Stimulated activated CD4-positive, alpha-beta T cell treated with anti-CD3 and anti-CD28 coated beads, TNF-alpha, amount 100 ng/mL, for 4 hours (primary cell): ENCODE measurements at regions not wholly inside any gene's neighbourhood (a gene's known extent, or its start where the extent isn't known, plus 50 kb on each side); places are given as distances from the start of the nearest gene placed in this dataset.
A peak's percentile ranks its signal among the peaks of the same experiment; 100 is the strongest.

ENCODE experiments used
- DNase-seq, 3 experiments: peaks; one replicate each; pipeline ENCODE4 v3.0.0-alpha.2; 2020; ENCODE audit warnings: low read depth in 3 of 3

DNA sequence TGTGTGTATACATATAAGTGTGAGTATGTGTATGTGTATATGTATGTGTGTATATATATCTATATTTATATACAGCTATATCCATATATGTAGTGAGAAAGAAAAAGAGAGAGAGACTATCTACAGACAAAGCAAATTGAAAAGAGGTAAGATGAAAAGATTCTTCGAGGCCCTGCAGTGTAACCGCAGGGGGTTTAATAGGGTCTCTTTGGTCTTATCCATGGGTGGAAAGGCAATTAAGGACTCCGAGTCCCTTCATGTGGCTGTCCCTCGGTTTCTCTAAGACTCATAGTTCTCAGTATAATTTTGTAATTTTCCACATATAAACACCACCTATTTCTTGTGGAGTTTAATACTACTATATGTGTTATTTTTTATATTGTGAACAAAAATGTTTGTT lies 50.6 kb upstream of the JAZF1 start:
- no peak for DNase-seq

DNA sequence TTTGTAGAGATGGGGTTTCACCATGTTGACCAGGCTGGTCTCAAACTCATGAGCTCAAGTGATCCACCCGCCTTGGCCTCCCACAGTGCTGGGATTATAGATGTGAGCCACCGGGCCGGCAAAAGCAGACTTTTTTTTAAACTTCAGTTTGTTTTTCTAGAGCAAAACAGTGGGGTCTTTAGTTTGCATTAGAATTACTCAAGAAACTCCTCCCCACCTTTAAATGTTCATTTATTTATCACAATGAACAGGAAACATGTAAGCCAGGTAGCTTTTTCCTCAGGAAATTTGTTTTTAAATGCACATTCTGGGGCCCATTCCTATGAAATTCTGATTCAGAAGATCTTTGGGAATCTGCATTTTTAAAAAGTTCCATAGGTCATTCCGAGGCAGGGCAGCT lies 56.0 kb upstream of the JAZF1 start:
- DNase-seq: no peak

DNA sequence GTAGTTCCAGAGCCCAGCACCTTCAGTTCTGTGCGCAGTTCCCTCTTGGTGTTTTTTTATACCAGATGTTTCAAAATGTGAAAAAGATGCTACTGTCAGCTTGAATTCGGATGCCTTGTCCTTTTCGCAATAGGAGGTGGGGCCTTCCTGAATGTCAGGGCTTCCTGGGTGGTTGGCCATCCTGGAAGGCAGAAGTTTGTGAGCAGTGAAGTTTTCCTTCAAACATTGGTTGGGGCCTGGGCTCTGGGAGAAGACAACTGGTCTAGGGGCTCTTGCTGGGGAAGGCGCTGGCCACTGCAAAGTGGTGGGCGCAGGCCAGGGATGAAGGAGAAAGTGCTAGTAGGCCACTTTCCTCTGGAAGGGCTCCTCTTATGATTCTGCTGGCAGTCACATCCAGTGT lies 56.8 kb upstream of the JAZF1 start:
- no peak for DNase-seq

DNA sequence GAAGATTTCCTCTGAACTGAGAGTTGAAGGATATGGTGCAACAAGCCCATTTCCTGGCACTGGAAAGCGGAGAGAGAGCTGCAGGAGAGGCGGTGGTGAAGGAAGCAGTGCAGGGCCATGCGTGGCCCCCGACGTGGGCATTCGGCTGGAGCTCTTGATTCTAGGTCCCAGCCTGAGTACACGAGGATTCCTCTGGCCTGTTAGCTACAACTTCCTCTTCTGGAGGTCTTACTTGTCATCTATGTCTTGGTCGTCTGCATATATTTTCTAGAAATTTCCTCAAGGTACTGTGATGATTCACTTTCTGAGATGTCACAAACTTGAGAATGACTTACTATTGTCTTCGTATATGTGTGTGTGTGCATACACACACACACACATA lies 59.2 kb upstream of the JAZF1 start:
- no peak for DNase-seq

DNA sequence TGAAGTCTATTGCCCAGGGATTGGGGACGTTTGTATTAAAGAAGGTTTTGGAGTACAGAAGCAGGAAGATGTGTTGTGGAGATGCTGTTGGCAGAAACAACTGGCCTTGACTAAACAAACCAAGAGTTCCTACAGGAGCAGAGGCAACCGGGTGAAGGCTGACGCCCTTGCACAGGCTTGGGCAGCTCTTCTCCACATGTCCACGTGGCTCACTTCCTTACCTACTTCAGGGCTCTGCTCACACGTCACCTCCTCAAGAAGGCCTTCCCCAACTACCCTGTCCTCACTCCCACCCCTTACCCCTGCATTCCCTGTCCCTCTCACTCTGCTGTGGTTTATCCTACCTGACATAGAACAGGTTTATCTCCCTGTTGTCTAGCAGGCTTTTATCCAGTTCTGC lies 59.9 kb upstream of the JAZF1 start:
- DNase-seq: no peak

DNA sequence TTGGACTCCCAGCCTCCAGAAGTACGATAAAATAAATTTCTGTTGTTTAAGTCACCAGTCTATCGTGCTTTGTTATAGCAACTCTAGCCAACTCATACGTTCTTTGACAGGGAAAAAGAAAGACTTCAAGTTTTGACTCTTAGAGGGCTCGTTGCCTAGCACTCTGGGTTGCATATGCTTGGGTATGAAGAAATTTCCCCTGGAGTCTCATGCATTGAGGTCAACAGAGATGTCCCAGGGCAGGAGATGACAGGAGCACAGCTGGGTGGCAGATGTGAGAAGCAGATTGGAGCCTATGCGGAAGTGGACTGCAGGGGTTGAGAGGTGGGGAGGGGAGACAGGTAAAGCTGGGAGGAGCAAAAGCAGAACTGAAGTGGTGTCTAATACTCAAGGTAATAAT lies 63.3 kb upstream of the JAZF1 start:
- DNase-seq: no peak

DNA sequence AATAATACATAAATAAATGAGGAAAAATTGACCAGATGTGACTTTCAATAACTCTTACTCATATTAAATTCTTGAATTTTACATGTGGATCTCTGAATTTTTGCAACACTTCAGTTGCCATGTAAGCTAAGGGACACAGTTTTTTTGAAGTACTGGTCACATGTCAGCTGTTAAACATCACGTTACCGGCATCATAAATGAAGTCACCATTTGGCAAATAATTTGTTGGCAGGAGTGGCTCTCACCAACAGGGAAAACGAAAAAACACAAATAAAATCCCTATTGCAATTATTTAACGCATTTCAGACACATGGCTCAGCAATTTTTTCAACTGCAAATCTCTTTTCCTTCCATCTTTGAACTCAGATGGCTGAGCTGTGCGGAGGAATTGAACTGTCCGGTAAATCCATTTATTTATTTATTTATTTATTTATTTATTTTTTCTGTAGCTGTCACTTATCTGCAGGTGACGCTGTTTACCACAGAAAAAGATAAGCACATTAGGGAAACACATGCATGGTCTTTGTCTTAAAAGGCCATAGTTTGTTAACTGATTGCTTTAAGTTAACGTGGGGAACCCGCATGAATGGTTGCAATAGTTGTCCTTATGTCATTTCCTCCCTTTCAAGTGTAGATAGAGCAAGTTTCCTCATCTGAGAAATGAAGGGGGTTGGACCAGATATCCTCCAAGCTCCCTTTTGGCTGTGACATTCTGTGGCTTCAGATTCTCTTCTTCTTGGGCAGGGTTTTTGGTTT lies 64.7 kb upstream of the JAZF1 start:
- no peak for DNase-seq

DNA sequence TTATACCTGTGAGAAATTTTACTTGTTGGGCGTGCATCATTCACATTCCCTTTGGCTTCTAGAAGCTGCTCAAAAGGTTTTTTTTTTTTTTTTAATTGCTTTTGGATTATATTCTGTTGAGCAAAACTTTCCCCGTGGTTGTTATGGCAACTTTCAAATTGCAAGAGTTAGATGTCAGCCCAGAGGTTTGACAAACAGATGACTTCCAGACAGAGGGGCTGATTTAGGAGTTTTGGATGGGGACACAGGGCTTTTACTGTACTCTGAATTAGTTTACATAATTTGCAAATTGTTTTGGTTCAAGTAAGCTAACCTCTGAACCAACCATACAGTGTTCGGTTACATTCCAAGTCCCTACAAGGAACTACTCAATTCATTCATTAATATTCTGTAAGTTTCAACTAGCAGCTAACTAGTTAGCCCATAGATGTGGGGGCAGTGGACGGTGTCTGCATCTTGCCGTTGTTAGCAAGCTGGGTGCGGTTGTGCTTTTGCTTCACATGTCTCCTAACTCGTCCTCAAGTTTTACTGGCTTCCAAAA lies 66.4 kb upstream of the JAZF1 start:
- DNase-seq: no peak

DNA sequence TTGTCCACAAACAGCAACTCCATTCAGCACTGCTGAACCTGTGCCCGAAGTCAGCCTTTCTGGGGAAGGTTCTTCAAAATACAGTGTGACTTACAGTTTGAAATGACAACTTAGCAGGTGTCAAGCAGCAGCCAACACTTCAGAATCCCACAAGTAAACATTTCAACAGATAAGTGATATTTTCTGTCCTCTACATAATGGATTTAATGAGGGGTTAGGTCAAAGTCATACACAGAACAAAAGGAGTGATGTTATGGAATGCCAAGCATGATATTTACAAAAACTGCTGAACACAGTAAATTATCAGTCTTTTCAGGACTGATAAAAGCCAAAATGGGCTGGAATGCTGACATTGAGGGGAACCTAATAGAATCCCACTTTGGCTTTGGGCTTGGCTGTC lies 77.6 kb upstream of the JAZF1 start:
- no peak for DNase-seq

DNA sequence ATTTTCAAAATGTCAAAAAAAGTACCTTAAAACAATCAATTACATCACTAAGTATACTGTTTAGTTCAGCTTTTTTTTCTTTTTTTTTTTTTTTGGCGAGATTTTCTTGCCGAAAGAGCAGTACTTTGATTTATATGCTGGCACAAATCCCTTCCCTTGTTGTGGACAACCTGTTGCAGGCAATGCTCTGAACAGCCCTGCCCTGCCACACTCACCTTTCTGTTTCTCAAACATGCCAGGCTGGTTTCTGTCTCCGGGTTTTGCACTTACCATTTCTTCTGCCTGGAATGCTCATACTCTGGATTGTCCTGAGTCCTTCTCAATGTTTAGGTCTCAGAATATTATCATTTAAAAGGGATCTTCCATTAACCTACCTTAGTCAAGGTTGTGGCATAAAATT lies 80.4 kb upstream of the JAZF1 start:
- no peak for DNase-seq

DNA sequence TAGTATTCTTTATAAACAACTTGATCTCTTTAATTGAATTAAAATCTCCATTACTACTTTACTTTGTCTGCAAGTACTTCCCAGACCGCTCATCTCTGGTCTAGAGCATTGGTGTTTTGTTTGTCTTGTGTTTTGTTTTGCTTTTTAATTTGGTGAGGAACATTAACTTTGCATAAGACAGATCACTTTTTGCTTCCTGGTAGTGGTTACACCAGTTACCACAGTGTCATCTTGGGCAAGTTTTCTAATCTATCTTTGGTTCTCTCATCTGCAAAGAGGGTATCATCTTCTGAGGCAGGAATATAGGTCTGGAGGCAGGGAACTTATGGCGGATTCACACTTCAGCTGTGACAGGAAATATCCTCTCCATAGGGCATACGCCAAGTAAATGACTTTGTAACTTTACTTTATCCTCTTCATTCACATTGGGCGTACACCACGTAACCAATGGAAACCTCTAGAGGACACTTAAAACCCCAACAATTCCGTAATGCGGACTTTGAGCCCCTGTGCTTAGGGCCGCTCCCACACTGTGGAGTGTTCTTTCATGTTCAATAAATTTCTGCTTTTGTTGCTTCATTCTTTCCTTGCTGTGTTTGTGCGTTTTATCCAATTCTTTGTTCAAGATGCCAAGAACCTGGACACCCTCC lies 83.2 kb upstream of the JAZF1 start:
- DNase-seq: no peak

DNA sequence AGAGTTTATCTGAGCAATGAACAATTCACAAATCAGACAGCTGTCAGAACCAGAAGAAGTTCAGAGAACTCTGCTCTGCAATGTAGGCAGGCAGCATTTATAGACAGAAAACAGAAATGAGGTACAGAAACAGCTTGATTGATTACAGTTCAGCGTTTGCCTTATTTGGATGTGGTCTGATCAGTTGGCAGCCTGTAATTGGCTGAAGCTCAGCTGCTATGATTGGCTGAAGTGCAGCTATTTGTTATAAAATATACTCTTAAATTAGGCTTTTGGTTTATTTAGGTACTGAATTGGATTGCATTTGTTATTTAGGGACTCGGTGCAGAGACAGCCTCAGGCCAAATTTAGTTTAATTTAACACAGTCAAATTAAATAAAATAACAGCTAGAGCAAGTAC lies 85.8 kb upstream of the JAZF1 start:
- no peak for DNase-seq

DNA sequence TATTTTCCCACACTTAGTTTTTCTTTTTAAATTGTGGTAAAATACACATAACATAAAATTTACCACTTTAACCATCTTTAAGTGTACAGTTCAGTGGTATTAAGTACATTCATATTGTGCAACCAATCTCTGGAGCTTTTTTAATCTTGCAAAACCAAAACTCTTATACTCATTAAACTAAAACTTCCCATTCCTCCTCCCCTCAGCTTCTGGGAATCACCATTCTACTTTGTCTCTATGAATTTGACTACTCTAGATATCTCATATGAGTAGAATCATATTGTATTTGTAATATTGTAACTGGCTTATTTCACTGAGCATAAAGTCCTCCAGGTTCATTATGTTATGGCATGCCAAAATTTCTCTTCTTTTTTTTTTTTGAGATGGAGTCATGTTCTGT lies 86.4 kb upstream of the JAZF1 start:
- no peak for DNase-seq

DNA sequence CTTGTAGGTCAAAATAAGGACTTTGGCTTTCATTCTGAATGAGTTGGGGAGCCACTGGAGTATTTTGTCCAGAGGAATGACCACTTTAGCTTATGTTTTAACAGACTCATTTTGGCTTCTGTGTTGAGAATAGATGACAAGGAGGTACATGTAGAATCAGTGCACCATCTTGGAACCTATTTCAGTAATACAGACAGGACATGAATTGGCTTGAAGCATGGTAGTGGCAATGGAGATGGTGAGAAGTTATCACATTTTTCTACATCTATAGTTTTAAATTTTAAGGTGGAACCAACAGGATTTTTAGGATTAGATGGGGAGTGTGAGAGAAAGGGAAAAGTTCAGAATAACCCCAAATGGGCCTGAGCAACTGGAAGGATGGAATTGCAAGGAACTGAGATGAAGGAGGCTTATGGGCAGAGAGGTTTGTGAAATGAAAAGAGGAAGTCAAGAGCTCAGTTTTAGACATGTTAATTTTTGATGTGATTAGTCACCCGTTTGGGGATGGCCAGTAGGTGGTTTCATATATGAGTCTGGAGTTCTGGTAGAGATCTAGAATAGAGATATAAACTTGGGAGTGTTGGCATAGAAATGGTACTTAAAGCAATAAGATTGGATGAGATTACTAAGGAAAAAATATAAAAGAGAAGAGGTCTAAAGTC lies 89.2 kb upstream of the JAZF1 start:
- DNase-seq: no peak

DNA sequence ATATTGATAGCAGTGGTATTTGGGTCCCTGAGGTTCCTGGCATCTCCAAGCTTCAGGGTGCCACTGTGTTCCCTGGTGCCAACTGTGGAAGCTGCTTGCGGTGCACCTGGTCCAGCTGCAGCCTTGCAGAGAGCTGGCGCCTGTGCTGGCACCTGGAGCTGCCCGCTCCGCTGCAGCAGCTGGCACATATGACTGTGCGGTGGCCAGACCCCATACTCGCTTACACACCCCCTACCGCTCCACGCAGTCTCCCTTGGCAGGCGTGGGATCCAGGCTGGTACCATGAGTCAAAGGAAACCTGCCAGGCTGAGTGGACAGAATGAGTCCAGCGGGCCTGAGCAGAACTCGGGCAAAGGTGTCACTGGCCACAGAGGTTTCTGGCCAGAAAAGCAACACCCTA lies 89.9 kb upstream of the JAZF1 start:
- DNase-seq: no peak

DNA sequence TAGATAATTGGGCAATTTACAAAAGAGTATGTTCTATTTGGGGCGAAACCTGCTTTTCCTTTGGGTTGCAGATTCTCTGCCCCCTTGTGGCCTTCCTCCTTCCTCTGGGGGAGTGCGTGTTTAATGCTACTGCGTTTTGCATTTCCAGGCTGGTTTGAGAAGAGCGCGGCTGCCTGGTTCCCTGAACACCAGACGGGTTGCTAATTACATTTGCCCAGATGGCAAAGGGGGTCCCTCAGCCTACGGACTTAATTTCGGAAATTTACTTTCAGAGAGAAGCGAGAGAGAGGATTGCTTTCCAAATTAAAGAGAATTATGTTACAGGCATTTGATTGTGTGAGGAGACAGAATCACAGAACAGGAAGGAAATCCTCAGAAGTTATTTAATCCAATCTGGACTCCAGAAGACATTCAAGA lies 91.9 kb upstream of the JAZF1 start:
- DNase-seq: peak in 1 of 3 experiments; percentile 1

DNA sequence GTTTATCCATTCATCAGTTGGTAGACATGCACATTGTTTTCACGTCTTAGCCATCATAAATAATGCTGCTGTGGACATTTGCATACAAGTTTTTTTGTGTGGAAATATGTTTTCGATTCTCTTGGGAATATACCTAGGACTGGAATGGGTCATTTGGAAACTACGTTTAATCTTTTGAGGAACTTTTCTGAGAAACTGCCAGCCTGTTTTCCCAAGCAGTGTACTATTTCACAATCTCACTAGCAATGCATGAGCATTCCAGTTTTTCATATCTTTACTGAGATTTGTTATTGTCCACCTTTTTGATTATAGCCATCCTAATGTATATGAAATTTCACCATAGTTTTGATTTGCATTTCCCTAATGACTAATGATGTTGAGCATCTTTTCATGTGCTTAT lies 95.7 kb upstream of the JAZF1 start:
- no peak for DNase-seq

DNA sequence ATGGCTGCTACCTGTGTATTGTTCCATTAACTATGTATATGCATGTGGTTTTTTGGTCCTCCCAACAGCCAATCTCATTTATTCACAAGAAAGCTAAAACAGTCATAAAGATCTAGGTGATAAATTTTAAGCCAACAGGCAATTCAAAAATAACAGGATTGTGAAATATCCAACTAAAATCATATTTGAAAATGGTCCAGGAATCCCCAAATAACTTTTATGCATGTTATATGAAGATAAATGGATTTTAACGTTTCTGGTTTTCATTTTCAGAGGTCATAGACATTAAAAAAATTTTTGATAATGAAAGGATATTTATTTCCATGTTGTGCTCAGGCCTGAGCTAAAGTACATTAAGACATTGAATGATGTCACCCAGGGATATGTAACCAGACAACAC lies 96.8 kb upstream of the JAZF1 start:
- DNase-seq: no peak

DNA sequence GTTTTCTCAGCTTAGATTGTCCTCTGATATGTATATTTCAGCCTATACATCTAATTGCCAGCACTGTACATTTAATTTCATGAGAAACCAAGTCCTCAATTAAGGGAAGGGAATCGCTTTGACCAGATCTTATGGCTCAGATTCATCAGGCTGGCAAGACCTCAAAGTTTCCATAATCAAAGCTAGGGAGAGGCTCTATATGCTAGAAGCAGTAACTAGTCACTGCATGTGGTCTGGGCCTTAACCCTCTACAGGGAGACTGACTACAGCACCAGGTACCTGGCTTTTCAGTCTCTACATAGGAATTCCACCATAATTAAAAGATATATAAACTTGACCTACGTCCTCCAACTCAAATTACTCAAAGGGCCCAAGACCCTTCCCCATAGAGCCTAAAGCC lies 97.4 kb upstream of the JAZF1 start:
- no peak for DNase-seq

DNA sequence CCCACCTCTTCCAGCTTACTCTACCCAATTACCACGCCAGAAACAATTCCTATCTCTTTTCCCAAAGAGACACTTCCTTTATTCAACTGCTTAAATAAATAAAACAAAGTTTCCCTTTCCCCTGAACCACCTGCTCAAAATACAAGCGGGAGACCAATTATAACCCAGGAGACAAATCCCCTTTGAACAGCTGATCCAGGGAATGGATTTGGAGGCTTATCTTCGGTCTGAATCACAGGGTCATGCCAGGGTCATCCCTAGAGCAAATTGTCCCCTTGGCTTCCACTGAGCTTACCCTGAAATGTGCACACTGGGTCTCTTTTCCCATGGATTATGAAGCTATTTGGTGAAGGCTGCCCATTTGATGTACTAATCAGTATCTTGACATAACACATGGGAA lies 99.9 kb upstream of the JAZF1 start:
- DNase-seq: no peak

DNA sequence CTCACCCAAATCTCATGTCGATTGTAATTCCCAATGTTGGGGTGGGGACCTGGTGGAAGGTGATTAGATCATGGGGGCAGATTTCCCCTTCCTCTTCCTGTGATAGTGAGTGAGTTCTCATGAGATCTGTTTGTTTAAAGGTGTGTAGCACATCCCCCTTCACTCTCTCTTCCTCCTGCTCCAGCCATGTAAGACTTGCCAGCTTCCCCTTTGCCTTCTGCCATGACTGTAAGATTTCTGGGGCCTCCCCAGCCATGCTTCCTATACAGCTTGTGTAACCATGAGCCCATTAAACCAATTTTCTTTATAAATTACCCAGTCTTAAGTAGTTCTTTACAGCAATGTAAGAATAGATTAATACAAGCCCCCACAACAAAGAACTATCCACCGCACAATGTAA lies 109.9 kb upstream of the JAZF1 start:
- no peak for DNase-seq

DNA sequence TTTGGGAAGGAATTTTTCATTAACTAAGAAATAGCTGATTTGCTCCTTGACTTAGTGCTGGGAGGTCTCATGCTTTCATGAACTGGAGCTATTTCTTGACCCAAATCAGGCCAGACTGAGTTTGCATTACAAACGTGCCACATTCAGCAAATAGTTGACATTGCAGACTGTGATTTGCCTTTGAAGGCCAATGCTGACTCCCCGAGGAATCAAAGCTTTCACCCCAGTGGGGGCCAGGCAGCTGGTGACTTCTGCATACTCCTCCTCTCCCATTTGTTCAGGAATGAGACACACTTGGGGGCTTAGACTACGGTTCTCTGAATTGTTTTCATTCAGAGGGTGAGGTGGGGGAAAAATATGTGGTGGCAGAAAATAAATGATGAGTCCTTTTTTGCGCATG lies 111.0 kb upstream of the JAZF1 start:
- DNase-seq: no peak
